ENCODE measurements at regions not wholly inside any gene's neighbourhood (a gene's known extent, or its start where the extent isn't known, plus 50 kb on each side); places are given as distances from the start of the nearest gene placed in this dataset.

GRCh38 chr7:138297526-138297925 is 162.5 kb upstream of the TRIM24 start:
- no peak for TF ChIP-seq CTCF (IDR thresholded peaks at IDR 0.05)
- Histone ChIP-seq H3K9me3 (no peaks in the 10 kb centered on the region), H3K36me3 (no peaks in the 10 kb centered on the region), H3K27me3 (no peaks in the 10 kb centered on the region), H3K4me1 (no peaks in the 10 kb centered on the region), H3K27ac (no peak overlapping the region), H3K4me3 (no peak overlapping the region)
- DNase-seq (no peak), ATAC-seq (no peak)
- intact Hi-C loops (cut with DNase I), result no loop called here

GRCh38 chr7:138299066-138299465 is 161.0 kb upstream of the TRIM24 start:
- H3K27ac ChIP-seq, result no peak overlapping the region
- H3K36me3 ChIP-seq, result no peaks in the 10 kb centered on the region
- H3K9me3 ChIP-seq, result no peaks in the 10 kb centered on the region
- no peaks in the 10 kb centered on the region for H3K4me1 ChIP-seq
- no peak for ATAC-seq
- H3K4me3 ChIP-seq, result no peak overlapping the region
- DNase-seq, result no peak
- intact Hi-C loops (cut with DNase I), result no loop called here
- TF ChIP-seq CTCF (IDR thresholded peaks at IDR 0.05), result no peak
- no peaks in the 10 kb centered on the region for H3K27me3 ChIP-seq

DNA sequence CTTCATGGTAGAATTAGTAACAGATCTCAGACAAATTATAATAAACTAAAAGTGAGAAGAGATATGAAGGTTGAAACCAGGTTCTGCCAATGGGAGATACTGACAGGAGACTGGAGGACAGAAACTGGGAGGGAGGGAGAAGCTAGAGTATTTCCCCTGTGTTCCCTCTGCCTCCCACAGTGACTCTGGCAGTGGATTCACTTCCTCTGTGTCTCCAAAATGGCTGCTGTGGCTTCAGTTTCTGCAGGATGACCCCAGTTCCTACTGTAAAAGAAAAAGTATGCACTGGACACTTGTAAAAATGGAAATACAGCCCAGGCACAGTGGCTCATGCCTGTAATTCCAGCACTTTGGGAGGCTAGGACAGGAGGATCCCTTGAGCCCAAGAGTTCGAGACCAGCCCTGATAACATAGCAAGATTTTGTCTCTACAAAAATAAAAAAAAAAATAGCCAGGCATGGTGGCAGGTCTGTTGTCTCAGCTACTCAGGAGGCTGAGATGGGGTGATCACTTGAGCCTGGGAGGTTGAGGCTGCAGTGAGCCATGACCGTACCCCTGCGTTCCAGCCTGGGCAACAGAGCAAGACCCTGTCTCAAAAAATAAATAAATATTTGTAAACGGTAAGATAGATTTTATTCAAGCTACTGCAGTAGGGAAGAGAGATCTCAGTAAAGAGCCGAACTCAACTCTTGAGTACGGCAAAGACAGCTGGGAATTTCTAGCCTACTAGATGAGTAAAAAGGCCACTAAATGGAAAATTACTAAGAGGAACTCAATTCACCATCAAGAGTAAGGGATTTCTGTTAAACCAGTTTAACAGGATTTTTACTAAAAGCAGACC is 156.6 kb upstream of the TRIM24 start:
- Histone ChIP-seq H3K36me3 (no peaks in the 10 kb centered on the region), H3K4me3 (no peak overlapping the region), H3K27me3 (no peaks in the 10 kb centered on the region), H3K9me3 (no peaks in the 10 kb centered on the region), H3K27ac (no peak overlapping the region), H3K4me1 (no peaks in the 10 kb centered on the region)
- DNase-seq (no peak), ATAC-seq (peak; percentile 69)
- intact Hi-C loops (cut with DNase I), result no loop called here
- no peak for TF ChIP-seq CTCF (IDR thresholded peaks at IDR 0.05)

DNA sequence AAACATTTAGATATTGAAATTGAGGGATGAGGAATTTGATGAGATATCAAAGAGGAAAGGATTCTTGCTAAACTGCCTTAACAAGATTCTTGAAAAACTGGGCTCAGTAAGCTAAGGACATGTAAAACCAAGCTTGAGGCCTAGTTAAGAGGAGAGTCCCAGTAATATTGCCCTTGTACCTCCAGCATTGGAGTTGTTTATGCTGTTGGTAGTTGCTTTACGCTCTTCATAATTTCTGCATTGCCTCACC is 156.1 kb upstream of the TRIM24 start:
- no peak overlapping the region for H3K4me3 ChIP-seq
- no peaks in the 10 kb centered on the region for H3K36me3 ChIP-seq
- DNase-seq (no peak), ATAC-seq (no peak)
- TF ChIP-seq CTCF (IDR thresholded peaks at IDR 0.05), result no peak
- H3K9me3 ChIP-seq, result no peaks in the 10 kb centered on the region
- no peak overlapping the region for H3K27ac ChIP-seq
- H3K27me3 ChIP-seq, result no peaks in the 10 kb centered on the region
- intact Hi-C loops (cut with DNase I), result no loop called here
- H3K4me1 ChIP-seq, result no peaks in the 10 kb centered on the region

DNA sequence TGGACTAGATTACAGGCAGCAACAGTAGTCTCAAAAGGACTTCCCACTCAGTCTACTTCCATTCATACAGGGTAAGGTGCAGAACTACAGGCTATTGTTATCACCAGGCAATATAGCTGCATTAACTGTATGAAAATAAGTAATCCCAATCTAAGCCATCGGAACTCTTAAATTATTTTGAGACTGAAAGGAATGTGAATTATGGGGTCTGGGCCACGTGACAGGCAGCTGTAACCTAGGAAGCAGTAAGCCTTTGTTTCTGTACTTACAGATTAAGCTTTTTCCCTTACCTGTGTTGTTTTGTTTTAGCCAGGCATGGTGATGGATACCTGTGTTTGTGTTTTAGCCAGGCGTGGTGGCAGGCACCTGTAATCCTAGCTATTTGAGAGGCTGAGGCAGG is 152.4 kb upstream of the TRIM24 start:
- intact Hi-C loops (cut with DNase I), result no loop called here
- DNase-seq (no peak), ATAC-seq (no peak)
- Histone ChIP-seq H3K4me3 (no peak overlapping the region), H3K9me3 (no peaks in the 10 kb centered on the region), H3K27me3 (no peaks in the 10 kb centered on the region), H3K36me3 (no peaks in the 10 kb centered on the region), H3K27ac (no peak overlapping the region), H3K4me1 (no peaks in the 10 kb centered on the region)
- TF ChIP-seq CTCF (IDR thresholded peaks at IDR 0.05), result no peak

DNA sequence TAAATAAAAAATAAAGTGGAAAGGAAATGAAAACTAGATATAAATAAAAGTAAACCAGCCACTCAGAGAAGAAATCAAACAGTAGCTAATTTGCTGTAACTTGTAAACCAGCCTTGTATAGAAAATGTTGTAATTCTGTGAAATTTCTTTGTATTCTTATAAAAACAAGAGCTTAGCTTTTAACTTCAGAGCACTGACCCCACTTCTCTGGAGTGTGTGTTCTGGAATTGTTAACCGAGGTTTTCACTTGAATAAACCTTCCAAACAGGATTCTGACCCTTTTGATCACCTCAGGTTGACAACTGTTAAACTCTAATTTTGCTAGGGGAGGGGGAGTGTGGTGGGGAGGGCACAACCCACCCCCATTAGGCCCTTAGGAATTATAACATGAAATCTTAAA is 151.9 kb upstream of the TRIM24 start:
- Histone ChIP-seq H3K4me1 (no peaks in the 10 kb centered on the region), H3K4me3 (no peak overlapping the region), H3K27ac (no peak overlapping the region), H3K9me3 (no peaks in the 10 kb centered on the region), H3K27me3 (no peaks in the 10 kb centered on the region), H3K36me3 (no peaks in the 10 kb centered on the region)
- DNase-seq (no peak), ATAC-seq (no peak)
- no peak for TF ChIP-seq CTCF (IDR thresholded peaks at IDR 0.05)
- intact Hi-C loops (cut with DNase I), result no loop called here

All from upper lobe of right lung (tissue), 1 donor.